NCI-H526 treated with DMSO at 0.1 percent for 48 hours (cell line): ENCODE measurements at regions not wholly inside any gene's neighbourhood (a gene's known extent, or its start where the extent isn't known, plus 50 kb on each side); places are given as distances from the start of the nearest gene placed in this dataset.

Experiments used
- DNase-seq: peaks from one replicate; lab custom pipeline; 2025; lab: John Stamatoyannopoulos, UW

DNA sequence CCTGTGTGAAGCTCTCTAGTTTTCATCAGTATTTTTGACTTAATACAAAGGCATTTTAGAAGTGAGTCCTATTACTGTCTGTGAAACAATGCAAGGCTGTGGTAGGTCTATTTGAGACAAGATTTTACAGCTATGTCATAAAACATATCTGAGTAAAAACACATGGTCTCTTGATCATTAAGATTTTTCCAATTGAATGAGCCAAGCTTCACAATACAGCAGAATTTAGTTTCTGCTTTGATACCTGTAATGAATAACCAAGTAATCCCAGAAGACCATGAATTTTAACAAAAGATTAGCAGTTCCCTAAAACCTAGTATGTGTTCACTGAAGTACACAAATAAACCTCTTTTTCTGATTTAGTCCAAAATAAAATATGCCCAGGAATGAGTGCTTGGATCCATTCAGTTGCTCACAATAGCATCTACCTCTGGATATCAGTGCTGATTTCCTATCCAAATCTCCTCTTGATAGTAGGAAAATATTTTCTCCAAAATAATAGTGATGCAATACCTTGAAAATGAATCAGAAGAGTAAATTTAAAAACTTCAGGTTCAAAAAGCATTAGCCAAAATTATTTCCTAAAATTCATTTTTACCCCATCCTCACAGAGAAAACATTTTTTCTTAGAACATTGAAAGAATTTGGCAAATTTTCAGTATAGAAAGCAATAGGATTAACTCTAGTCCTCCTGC, 533.5 kb upstream of the SGCG start:
- no peak for DNase-seq

DNA sequence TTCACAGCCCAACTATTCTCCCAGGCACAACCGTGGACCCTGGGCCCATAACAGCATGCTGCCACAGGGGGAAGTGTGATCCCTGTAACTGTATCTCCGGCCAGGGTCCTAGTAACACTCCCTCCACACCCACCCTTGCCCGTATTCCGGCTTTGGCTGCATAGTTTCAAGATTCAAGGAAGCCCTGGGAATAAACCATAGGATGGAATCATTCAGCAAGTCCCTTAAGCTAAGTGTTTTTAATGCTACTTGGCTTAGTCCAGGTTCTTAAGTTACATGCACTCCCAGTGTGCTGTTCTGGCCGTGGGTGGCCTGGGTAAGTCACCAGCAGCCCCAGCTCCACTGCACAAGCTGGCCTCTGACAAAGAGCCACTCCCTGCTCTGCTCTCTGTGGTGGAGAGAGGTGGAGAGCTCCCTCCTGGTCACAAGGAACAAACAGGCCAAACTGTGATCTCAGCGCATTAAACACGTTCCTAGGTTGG, 532.4 kb upstream of the SGCG start:
- DNase-seq = no peak

DNA sequence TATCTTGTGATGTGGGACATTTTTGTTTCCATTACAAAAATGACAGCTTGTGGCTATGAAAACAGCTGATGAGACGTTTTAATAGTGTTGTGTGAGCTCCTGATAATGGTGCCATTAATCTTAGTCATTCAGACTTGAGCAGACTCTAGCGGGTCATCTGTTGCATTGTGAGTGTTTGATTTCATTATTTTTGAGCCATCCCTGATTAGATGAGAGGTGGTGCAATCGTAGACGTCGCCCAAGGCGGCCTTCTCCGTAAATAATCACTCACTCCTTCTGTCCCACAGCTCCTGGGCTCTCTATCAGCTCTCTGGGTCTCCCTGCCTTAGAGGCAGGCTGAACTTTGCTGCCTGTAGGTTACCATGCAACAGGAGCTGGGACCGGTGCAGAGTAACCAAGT, 528.0 kb upstream of the SGCG start:
- no peak for DNase-seq

DNA sequence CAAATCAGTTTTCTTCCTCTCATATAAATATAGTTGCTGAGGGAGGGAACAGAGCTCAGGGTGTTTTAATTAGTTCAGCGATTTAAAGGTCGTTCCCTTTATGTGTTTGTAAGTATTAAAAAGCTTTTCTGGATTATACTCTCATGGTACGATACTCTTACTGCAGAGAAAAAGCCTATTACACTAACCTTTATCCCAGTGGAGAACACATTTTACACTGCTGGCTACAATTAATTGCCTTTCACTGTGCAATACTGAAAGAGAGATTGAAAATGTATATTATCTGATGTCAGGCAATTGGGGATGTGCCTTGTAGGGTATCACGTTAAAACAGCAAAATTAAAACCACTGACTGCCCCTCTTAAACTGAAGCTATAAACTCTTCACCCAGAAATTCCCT, 526.9 kb upstream of the SGCG start:
- no peak for DNase-seq

DNA sequence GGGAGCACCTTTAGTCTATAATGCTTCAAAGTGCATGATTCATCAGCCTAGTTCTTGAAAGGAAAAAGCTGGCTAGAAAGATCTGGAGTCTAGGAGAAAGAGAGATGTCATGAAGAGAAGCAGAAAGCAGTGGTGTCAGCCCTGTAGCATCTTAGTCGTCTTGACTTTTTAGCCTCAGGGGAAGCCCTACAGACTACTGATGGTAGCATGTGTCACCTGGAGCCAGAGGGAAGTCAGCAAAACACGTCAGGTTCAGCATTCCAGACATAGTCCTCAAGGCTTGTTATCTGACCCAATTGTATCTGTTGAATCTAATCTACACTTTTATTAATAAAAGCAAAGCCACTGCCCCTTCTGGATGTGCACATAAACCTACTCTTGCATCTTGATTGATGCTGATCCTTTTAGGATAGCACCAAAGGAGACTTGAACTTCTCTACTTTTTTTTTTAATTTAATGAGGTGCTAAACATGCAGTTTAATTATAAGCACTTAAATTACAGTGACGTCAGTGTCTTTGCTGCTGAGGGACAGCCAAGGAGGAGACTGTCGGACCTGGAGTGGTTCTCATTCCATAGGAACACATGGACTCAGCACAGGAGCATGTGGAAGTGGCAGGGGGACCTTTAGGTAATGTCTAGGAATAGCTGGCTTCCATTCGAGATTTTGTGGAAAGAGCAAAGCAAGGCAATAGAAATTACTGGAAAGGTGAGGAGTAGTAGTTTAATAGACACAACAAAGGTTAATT, 525.5 kb upstream of the SGCG start:
- DNase-seq = no peak

DNA sequence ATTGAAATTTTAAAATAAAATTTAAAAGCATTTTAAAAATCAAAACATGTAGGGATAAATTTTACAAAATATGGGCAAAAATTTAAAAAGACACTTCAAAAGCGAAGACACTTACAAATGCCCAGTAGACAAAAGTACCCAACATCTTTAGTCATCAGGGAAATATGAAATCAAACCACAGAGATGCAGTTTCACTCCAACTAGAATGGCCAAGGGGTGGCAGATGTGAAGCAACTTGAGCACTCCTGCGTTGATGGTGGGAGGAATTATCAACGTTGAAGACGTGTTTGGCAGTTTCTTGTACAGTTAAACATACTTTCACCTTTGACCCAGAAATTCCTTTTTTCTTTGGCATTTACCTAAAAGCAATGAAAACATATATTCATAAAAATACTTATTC, 518.0 kb upstream of the SGCG start:
- no peak for DNase-seq

DNA sequence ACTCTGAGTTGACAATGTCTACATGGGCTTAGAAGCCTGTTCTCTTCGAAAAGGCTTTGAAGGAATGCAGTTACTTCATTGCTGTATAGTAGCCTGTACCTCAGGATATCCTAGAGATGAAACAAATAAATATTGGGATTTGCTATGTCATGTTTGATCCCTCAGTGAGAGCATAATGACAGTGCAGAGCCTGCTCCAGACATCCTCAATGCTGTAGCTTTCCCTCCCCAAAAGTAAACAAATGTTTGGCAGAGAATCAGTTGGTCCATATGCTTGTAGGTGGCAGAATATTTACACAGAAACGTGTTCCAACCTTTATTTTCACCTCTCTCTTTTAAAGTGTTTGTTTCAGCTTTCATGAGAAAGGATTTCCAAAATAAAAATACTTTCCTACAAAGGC, 515.3 kb upstream of the SGCG start:
- DNase-seq = peak; percentile 22

DNA sequence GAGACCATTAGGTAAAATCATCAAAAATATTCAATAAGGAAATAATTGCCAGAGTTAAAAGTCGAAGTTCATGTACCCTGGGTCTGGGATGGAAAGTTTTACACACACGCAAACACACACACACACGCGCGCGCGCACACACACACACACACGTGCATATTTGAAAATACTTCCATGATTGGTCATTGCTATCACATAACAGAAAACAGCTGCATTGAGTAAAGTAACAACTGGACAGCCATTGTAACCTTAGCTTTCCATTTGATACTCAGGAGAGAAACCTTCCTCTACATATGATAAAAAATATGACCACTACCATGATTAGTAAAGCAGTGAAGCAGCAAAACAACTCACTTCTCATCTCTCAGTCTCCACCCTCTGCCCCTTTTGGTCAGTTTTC, 490.0 kb upstream of the SGCG start:
- no peak for DNase-seq

DNA sequence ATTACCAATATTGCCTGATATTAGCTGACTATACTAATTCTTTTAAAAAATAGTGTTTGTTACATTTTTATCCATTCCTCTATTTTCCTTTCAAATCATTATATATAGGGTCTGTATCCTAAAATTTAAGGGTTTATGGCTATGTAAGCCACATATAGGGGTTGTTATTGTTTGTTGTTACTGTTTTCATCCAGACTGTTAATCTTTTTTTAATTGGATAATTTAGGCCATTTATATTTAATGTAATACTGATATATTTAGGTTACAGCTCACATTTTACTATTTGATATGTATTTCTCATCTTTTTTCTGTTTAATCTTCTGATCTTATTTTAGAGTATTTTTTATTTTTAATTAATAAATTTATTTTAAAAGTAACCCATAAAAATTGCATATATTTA, 487.1 kb upstream of the SGCG start:
- DNase-seq = no peak

DNA sequence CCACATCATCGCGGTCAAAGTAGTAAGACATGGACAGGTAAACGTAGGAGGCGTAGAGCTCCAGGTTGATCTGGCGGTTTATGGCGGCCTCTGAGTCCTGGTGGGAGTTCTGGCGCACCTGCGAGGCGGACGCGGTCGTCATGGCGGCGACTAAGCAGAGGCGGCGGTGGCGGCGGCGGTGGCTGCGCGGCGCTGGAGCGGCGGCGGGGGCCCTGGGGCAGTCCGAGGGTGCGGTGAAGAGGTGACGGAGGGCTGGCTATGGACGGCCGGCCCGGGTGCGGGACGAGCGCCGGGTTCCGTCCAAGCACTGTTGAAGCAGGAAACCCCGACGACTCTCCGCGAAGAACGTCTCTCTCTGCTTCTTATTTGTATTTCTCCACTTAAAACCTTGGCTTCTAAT, 484.3 kb upstream of the SGCG start:
- DNase-seq = no peak

DNA sequence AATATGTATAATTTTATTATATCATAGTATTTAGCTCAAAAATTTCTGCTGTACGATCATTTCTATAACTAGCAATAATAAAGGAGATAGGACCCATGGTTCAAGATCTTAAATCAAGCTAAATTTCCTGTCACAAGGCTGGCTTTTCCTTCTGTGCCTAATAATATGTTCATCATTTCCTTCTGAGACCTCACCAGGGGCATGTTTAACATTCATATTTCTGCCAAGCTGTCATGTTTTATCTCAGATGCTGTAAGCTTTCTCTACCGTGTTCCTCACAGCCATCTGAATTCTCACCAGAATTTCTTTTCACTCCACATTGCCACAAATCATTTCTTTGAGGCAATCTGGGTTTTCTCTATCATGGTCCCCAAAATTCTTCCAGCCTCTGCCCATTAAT, 482.3 kb upstream of the SGCG start:
- no peak for DNase-seq

DNA sequence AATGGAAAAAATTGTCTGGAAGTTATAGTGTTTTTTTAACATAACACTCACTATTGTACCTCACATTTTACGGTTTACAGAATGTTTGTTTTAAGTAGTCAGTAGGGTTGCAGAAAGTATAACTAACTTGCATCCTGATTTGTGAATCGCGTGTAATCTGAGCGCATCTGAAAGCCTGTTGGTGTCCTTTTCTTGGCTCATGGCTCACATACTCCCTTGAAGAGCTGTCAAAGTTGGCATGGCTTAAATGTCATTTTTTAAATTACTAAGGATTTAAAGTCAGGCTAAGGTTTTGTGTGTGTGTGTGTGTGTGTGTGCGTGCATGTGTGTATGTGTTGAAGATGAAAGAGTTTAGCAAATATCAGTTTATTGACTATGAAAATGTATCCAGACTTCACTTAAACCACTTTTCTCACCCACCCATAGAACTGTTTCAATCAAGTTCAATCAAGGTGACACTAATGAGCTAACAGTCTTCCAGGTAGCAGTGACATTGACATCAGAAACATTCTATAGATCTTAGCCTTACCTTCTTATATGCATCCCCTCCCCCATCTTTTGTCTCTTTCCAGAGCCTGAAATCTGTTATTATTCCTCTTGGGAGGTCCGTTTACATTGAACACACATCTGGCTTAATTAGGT, 480.4 kb upstream of the SGCG start:
- DNase-seq = no peak

DNA sequence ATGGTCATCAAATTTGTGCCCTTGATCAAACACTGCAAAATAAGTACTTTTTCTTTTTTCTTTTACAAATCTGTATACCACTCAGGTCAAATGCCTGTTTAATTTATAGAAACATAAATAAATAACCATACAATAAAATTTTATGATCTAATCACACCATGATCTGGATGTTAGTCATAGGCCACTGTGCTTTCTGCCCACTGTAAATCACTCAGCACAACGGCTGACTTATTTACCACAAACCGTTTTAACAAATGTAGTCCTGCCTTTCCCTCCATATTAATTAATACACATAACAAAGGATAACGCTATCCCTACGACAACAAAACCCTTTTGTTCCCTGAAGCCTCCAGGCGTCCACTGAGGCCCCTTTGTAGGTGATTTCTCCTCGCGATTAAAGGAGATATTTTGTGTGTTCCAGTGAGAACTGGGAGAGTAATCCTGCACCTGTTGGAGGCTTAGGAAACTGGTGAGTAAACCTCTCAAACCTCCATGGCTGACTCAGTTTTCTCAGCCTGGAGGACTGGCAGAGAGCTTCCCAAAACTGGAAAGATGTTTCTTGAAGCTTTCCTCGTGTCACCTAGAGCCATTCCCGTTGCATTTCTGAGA, 477.1 kb upstream of the SGCG start:
- peak; percentile 58 for DNase-seq

DNA sequence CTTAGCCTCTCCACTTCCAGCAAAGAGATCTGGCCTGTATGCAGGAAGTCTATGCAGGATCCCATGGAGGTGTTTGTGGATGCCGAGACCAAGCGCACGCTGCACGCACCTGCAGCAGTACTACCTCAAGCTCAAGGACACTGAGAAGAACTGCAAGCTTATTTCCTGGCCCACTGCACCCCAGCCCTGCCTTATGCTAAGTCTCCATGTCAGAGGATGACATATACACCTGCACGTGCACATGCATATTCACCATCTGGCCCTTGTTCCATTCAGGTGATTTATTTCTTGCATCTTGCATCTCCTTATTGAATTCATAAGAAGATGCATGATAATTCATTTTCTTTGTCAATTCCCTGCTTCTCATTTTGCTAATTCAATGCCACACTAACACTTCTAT, 472.8 kb upstream of the SGCG start:
- DNase-seq = no peak

DNA sequence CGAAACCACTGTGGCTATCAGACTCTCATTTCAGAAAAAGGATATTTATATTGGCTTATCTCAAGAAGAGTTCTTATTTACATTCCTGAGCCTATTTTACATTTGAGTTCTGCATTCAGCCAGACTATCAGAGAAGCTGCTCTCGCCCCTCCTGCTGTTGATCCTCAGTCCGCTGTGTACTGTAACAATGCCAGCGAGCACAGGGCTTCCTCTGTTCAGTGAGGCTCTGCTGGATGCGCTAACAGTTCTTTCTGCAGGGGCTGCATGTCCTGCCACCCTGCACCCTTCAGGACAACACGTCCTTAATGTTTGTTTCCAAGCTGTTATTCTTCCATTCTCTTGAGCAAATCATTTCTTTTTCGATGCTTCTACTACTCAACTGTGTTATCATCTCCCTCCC, 463.7 kb upstream of the SGCG start:
- DNase-seq = no peak

DNA sequence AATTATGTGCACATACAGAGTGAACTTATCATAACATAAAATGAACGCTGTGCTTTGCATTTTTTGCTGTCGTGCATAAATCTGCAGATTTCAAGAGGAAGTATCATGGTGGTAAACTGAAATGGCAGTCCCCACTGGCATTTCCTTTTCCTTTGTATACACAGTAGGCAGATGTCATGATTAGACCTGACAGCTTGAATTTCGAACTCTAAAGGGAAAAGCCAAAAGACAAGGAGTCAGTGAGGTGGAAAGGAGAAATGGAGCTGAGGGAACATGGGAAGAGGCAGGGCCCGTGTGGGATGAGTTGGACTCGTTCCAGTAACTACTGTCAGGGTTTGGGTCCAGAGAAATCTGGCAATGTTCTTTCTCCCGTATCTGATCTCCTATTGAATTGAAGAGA, 454.1 kb upstream of the SGCG start:
- DNase-seq = no peak

DNA sequence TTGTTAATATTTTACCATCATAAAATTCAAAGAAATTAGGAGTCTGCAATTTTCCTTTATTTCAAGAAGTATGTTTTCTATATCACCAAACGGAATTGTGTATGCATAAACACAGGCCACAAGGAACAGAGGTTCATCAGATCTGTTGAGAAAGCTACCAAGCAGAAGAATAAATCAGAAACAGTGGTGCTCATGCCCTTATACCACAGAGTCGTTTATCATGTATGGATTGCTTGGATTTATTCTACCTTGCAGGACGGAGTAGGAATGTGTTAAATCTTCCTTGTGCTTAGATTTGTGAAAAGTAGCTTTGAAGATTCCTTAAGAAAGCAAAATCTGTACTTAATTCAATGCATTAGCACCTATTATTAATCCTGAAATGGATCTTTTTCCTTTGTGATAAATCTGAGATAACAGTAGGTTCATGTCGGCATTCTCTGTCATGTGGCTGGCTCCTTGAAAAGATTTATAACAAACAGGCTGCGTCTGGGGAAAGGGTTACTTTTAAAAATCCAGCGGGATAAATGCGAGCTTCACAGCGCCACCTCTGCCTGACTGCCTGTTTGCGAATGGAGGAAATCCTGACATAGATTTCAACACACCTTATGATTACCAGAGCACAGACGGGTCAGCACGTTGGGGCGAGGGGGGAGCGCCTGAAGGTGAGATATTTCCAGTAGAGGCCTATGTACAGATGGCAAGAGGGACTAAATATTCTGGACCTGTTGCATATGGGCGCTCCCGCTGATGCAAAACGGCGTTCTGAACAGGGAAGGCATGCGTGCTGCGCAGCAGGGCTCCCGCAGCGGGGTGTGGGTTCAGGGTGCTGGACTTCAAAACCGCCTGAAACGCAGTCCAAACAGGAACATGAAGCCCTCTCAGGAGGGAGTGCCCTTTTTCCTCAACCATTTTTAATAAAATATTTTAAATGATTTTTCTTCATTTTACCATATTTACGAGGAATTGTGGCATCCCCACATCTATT, 445.5 kb upstream of the SGCG start:
- DNase-seq = no peak

DNA sequence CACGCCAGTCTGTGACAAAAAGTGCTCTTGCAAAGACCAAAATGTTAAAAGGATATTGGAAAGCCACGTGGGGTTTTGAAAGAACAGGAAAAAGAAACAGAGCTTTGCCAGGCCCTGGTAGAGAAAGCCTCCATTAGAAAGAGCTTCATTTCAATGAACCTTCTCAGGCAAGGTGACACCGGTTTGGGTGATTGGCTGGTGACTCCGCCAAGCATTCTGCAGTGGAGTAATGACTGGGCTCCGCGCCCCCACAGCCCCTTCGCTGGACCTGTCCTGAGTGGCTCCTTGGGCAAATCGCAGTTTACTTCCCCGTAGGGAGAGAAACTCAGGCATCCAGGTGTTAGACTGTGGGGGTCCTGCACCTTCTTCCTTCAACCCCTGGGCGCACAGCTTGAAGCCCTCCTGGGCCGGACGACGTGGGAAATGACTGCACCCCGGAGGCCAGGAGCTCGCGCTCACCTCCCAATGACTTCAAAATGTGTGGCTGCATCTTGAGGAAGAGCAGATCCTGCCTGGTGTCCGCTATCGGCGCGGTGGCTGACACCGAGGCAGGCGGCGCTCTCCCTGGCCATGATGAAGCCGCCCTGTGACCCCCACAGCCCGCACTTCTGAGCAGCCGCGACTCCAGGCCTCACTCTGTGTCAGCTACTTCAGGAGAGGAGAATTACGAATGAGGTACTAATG, 444.6 kb upstream of the SGCG start:
- DNase-seq = no peak

DNA sequence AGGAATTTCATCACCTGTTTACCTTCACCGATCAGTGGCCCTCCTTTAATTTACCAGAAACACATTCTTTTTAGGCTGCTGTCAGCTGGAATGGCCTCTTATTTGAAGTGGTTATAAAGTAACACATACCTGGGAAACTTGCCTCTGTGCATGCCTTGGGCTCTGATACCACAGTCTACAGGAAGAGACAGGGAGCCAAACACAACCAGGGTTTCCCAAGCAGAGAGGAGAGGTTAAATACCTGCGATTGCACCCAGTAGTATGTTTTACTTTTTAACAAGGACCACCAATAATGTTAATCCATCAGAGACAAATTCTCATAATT, 444.0 kb upstream of the SGCG start:
- DNase-seq = no peak

DNA sequence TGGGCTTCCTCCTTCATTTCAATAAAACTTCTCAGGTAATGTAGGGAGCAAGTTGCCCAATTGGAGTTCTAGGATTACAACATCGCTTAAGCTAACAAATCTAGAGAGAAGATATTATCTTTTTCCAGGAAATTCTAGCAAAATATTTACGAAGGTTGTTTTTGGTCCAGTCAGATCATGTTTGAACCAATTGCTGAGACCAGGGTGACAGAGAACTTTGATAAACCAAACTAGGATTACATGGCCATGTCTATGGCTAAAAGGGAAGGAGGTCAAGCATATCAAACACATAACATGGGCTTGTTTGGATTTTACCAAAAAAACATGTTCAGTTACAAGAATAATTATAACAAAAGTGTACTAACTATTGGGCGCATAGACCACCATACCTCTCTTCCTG, 442.4 kb upstream of the SGCG start:
- DNase-seq = no peak

DNA sequence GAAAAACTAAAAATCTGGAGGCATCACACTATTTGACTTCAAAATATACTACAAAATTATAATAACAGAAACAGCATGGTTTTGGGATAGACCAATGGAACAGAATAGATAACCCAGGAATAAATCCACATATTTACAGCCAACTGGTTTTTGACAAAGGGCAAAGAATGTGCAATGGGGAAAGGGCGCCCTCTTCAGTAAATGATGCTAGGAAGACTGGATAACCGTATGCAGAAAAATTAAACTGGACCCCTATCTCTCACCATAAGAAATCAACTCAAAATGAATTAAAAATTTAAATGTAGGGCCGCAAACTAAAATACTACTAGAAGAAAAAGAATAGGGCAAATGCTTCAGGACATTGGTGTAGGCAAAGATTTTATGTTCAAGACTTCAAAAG, 440.5 kb upstream of the SGCG start:
- peak; percentile 31 for DNase-seq
